GM23338 (cell line): ENCODE measurements at regions not wholly inside any gene's neighbourhood (a gene's known extent, or its start where the extent isn't known, plus 50 kb on each side); places are given as distances from the start of the nearest gene placed in this dataset.

Experiments
- ATAC-seq: fragments of 200-7000 bp; cut with Tn5 transposase; 3 replicates; pipeline ENCODE4 v1.9.1; 2020
- DNase-seq: peaks from one replicate; pipeline ENCODE4 v3.0.0-alpha.2; 2015; ENCODE audit warnings: low spot score
- H2AFZ ChIP-seq: fragments of 200-600 bp; sonication (generic); 2 replicates; pipeline ENCODE4 v1.8.0; 2016; ENCODE audit warnings: antibody characterized with exemption, mild to moderate bottlenecking, moderate library complexity
- H3F3A ChIP-seq: fragments of 200-600 bp; sonication (generic); replicated peaks from 2 replicates; pipeline ENCODE4 v1.8.0; 2017; ENCODE audit warnings: antibody characterized with exemption, mixed run types, low read depth
- H3K27ac ChIP-seq: fragments of 200-600 bp; sonication (generic); 2 replicates; pipeline ENCODE4 v1.6.1; 2016; ENCODE audit warnings: low read depth
- H3K27me3 ChIP-seq: fragments of 200-600 bp; sonication (generic); 2 replicates; pipeline ENCODE4 v1.8.0; 2016; ENCODE audit warnings: mild to moderate bottlenecking, mixed run types, moderate library complexity; ENCODE audit not compliant: insufficient read depth
- H3K36me3 ChIP-seq: fragments of 200-600 bp; sonication (generic); 2 replicates; pipeline ENCODE4 v1.8.0; 2016; ENCODE audit warnings: mild to moderate bottlenecking; ENCODE audit not compliant: insufficient read depth
- H3K4me1 ChIP-seq: fragments of 200-600 bp; sonication (generic); 2 replicates; pipeline ENCODE4 v1.8.0; 2016; ENCODE audit warnings: mild to moderate bottlenecking, moderate library complexity; ENCODE audit not compliant: insufficient read depth
- H3K4me2 ChIP-seq: fragments of 200-600 bp; sonication (generic); 2 replicates; pipeline ENCODE4 v1.7.1; 2017; ENCODE audit warnings: mixed run types
- H3K4me3 ChIP-seq: fragments of 200-600 bp; sonication (generic); 2 replicates; pipeline ENCODE4 v1.6.1; 2016; ENCODE audit warnings: mixed run types
- H3K79me2 ChIP-seq: fragments of 200-600 bp; sonication (generic); replicated peaks from 2 replicates; pipeline ENCODE4 v1.8.0; 2017; ENCODE audit warnings: mild to moderate bottlenecking; ENCODE audit not compliant: insufficient read depth
- H3K9me2 ChIP-seq: fragments of 200-600 bp; sonication (generic); 2 replicates; pipeline ENCODE4 v1.8.0; 2017; ENCODE audit not compliant: insufficient read depth
- H4K20me1 ChIP-seq: fragments of 200-600 bp; sonication (generic); replicated peaks from 2 replicates; pipeline ENCODE4 v1.8.0; 2017; ENCODE audit warnings: mild to moderate bottlenecking; ENCODE audit not compliant: insufficient read depth
- H3K27ac Mint-ChIP-seq: 2 replicates; pipeline ENCODE4 v1.8.0; 2020; ENCODE audit warnings: inconsistent platforms, mild to moderate bottlenecking, moderate library complexity, mixed read lengths
- H3K27me3 Mint-ChIP-seq: 3 replicates; pipeline ENCODE4 v1.8.0; 2022; ENCODE audit warnings: low read depth, mild to moderate bottlenecking, moderate library complexity, mixed read lengths, inconsistent platforms; ENCODE audit not compliant: insufficient read depth, poor library complexity
- H3K36me3 Mint-ChIP-seq: 3 replicates; pipeline ENCODE4 v1.8.0; 2021; ENCODE audit warnings: low read depth, mild to moderate bottlenecking, inconsistent platforms, moderate library complexity, mixed read lengths
- H3K4me1 Mint-ChIP-seq: 3 replicates; pipeline ENCODE4 v1.8.0; 2020; ENCODE audit warnings: mild to moderate bottlenecking, inconsistent platforms, mixed read lengths
- H3K4me3 Mint-ChIP-seq: 3 replicates; pipeline ENCODE4 v1.8.0; 2021; ENCODE audit warnings: moderate library complexity, mild to moderate bottlenecking, inconsistent platforms, mixed read lengths
- H3K9me3 Mint-ChIP-seq: 3 replicates; pipeline ENCODE4 v1.8.0; 2020; ENCODE audit warnings: moderate library complexity, mild to moderate bottlenecking, inconsistent platforms, mixed read lengths
- CREB1 ChIP-seq: fragments of 250-450 bp; sonication (Bioruptor Pico); IDR thresholded peaks from 2 replicates; pipeline ENCODE4 v1.5.0; 2020; ENCODE audit warnings: low read depth, mild to moderate bottlenecking, moderate library complexity
- EZH2phosphoT487 ChIP-seq: fragments of 200-600 bp; sonication (generic); IDR thresholded peaks from one replicate; pipeline ENCODE4 v1.8.1; 2018; ENCODE audit warnings: antibody characterized with exemption; ENCODE audit not compliant: unreplicated experiment
- JUNB ChIP-seq: IDR thresholded peaks from one replicate; pipeline ENCODE4 v1.6.1; 2016; ENCODE audit warnings: antibody characterized with exemption; ENCODE audit not compliant: unreplicated experiment
- NANOG ChIP-seq: IDR thresholded peaks from 2 replicates; pipeline ENCODE4 v1.6.1; 2016; ENCODE audit warnings: antibody characterized with exemption, borderline replicate concordance
- POLR2AphosphoS5 ChIP-seq: IDR thresholded peaks from 2 replicates; pipeline ENCODE4 v1.6.1; 2016; ENCODE audit warnings: antibody characterized with exemption, low read depth
- REST ChIP-seq: IDR thresholded peaks from one replicate; pipeline ENCODE4 v1.6.1; 2018; ENCODE audit warnings: antibody characterized with exemption; ENCODE audit not compliant: unreplicated experiment
- STAT1 ChIP-seq: IDR thresholded peaks from one replicate; pipeline ENCODE4 v1.6.1; 2016; ENCODE audit warnings: antibody characterized with exemption; ENCODE audit not compliant: unreplicated experiment
- ZNF114 ChIP-seq: fragments of 250-450 bp; sonication (Bioruptor Pico); IDR thresholded peaks from 2 replicates; pipeline ENCODE4 v1.5.0; 2020; ENCODE audit warnings: mild to moderate bottlenecking, moderate library complexity
- ZNF462 ChIP-seq: fragments of 250-450 bp; sonication (Bioruptor Pico); IDR thresholded peaks from 2 replicates; pipeline ENCODE4 v1.5.0; 2020; ENCODE audit warnings: mild to moderate bottlenecking, moderate library complexity

- Mint-ChIP-seq H3K4me3 (no peak overlapping the region), H3K36me3 (no peaks in the 10 kb centered on the region), H3K9me3 (no peaks in the 10 kb centered on the region), H3K27ac (no peak overlapping the region), H3K27me3 (no peaks in the 10 kb centered on the region), H3K4me1 (peaks cover 2% of the 10 kb centered on the region; the same call in 1 of the 3 replicates)
- Histone ChIP-seq H3K9me2 (no peaks in the 10 kb centered on the region), H3K27ac (no peak overlapping the region), H3K27me3 (no peaks in the 10 kb centered on the region), H3K4me1 (no peaks in the 10 kb centered on the region), H3K36me3 (no peaks in the 10 kb centered on the region), H3K4me3 (no peak overlapping the region), H3F3A (no peaks in the 10 kb centered on the region), H2AFZ (no peak overlapping the region), H4K20me1 (no peaks in the 10 kb centered on the region), H3K79me2 (no peaks in the 10 kb centered on the region), H3K4me2 (no peak overlapping the region)
- TF ChIP-seq JUNB (no peak), REST (no peak), ZNF114 (no peak), POLR2AphosphoS5 (no peak), NANOG (no peak)
- DNase-seq (no peak), ATAC-seq (no peak)
Measured at GRCh38 chr14:28676479-28676878, 90.1 kb upstream of the FOXG1 start.

GRCh38 chr14:28677381-28677780 is 89.2 kb upstream of the FOXG1 start:
- Histone ChIP-seq H3K4me2 (no peak overlapping the region), H3K36me3 (no peaks in the 10 kb centered on the region), H3K4me1 (no peaks in the 10 kb centered on the region), H3K79me2 (no peaks in the 10 kb centered on the region), H4K20me1 (no peaks in the 10 kb centered on the region), H3K27ac (no peak overlapping the region), H3K4me3 (no peak overlapping the region), H3F3A (no peaks in the 10 kb centered on the region), H3K27me3 (no peaks in the 10 kb centered on the region), H2AFZ (peak overlapping the region; percentile 24; the same call in 1 of the 2 replicates), H3K9me2 (no peaks in the 10 kb centered on the region)
- H3K36me3 Mint-ChIP-seq: no peaks in the 10 kb centered on the region
- DNase-seq (peak; percentile 34), ATAC-seq (no peak)
- H3K4me3 Mint-ChIP-seq: no peak overlapping the region
- no peak overlapping the region for H3K27ac Mint-ChIP-seq
- H3K9me3 Mint-ChIP-seq: no peaks in the 10 kb centered on the region
- no peaks in the 10 kb centered on the region for H3K27me3 Mint-ChIP-seq
- peaks cover 2% of the 10 kb centered on the region; the same call in 1 of the 3 replicates for H3K4me1 Mint-ChIP-seq
- TF ChIP-seq POLR2AphosphoS5: no peak
- TF ChIP-seq CREB1 (CRISPR knock-in tag): no peak
- no peak for TF ChIP-seq ZNF462 (CRISPR knock-in tag)
- TF ChIP-seq REST: no peak
- no peak for TF ChIP-seq STAT1
- no peak for TF ChIP-seq EZH2phosphoT487
- TF ChIP-seq ZNF114: no peak
- TF ChIP-seq NANOG: no peak
